SK-N-SH (cell line): ENCODE measurements at regions not wholly inside any gene's neighbourhood (a gene's known extent, or its start where the extent isn't known, plus 50 kb on each side); places are given as distances from the start of the nearest gene placed in this dataset.

ENCODE experiments used
- CTCF ChIA-PET: fragments of 300-600, 350-600 bp; formaldehyde crosslinking; extraction: SDS; loops from one replicate; lab custom pipeline; 2021; lab: Yijun Ruan, JAX
- POLR2A ChIA-PET: fragments of 350-600 bp; sonication (Branson Sonifier 250); formaldehyde crosslinking; extraction: SDS; loops from one replicate; lab custom pipeline; 2020; ENCODE audit warnings: antibody characterized with exemption, inconsistent platforms; lab: Yijun Ruan, JAX
- DNase-seq: peaks from one replicate; pipeline ENCODE4 v3.0.0; 2012
- H2AFZ ChIP-seq: fragments of 200-600 bp; sonication (generic); 2 replicates; pipeline ENCODE4 v1.8.1; 2016; ENCODE audit warnings: antibody characterized with exemption, mild to moderate bottlenecking, low read depth
- H3F3A ChIP-seq: fragments of 200-600 bp; sonication (generic); replicated peaks from 2 replicates; pipeline ENCODE3; 2016; ENCODE audit warnings: antibody characterized with exemption, mild to moderate bottlenecking; ENCODE audit not compliant: insufficient read depth
- H3K27ac ChIP-seq, 2 experiments: fragments of 200-500 bp in 1 of 2; fragments of 200-600 bp in 1 of 2; sonication (Bioruptor generic) in 1 of 2; sonication (generic), shearing (Covaris generic) in 1 of 2; 2 replicates each; pipeline versions ENCODE4 v1.5.1 to v1.6.1; 2014 to 2016; ENCODE audit warnings: low read depth in 2 of 2, inconsistent platforms in 1 of 2, low read length in 1 of 2, mild to moderate bottlenecking in 1 of 2, mixed read lengths in 1 of 2
- H3K27me3 ChIP-seq: fragments of 200-600 bp; sonication (generic), shearing (Covaris generic); 2 replicates; pipeline ENCODE4 v1.6.1; 2016; ENCODE audit warnings: mixed run types; ENCODE audit not compliant: insufficient read depth
- H3K36me3 ChIP-seq, 2 experiments: fragments of 200-500 bp in 1 of 2; fragments of 200-600 bp in 1 of 2; sonication (Bioruptor generic) in 1 of 2; sonication (generic) in 1 of 2; replicated peaks in 1 of 2; 2 replicates each; pipeline versions ENCODE3 to v1.5.1; 2014 to 2016; ENCODE audit warnings: low read length in 1 of 2, mild to moderate bottlenecking in 1 of 2; ENCODE audit not compliant: insufficient read depth in 2 of 2, control insufficient read depth in 1 of 2
- H3K4me1 ChIP-seq, 2 experiments: fragments of 200-500 bp in 1 of 2; fragments of 200-600 bp in 1 of 2; sonication (Bioruptor generic) in 1 of 2; sonication (generic), shearing (Covaris generic) in 1 of 2; 2 replicates each; pipeline versions ENCODE4 v1.5.1 to v1.6.1; 2014 to 2016; ENCODE audit warnings: low read depth in 1 of 2, low read length in 1 of 2, mixed run types in 1 of 2; ENCODE audit not compliant: insufficient read depth in 2 of 2, control insufficient read depth in 1 of 2
- H3K4me2 ChIP-seq: fragments of 200-600 bp; sonication (generic), shearing (Covaris generic); 2 replicates; pipeline ENCODE4 v1.6.1; 2017; ENCODE audit warnings: mixed run types
- H3K4me3 ChIP-seq, 2 experiments: fragments of 200-500 bp in 1 of 2; fragments of 200-600 bp in 1 of 2; sonication (Bioruptor generic) in 1 of 2; sonication (generic), shearing (Covaris generic) in 1 of 2; 2 replicates each; pipeline versions ENCODE4 v1.5.1 to v1.8.1; 2014 to 2016; ENCODE audit warnings: low read depth in 2 of 2, inconsistent platforms in 1 of 2, low read length in 1 of 2, mild to moderate bottlenecking in 1 of 2, mixed read lengths in 1 of 2, moderate library complexity in 1 of 2
- H3K79me2 ChIP-seq: fragments of 200-600 bp; sonication (generic); 2 replicates; pipeline ENCODE4 v1.8.1; 2017; ENCODE audit warnings: mild to moderate bottlenecking; ENCODE audit not compliant: insufficient read depth
- H3K9ac ChIP-seq: fragments of 200-600 bp; sonication (generic); 2 replicates; pipeline ENCODE4 v1.6.1; 2017; ENCODE audit warnings: mixed run types
- H3K9me2 ChIP-seq: fragments of 200-600 bp; sonication (generic); 2 replicates; pipeline ENCODE4 v1.6.1; 2017; ENCODE audit warnings: mixed run types
- H3K9me3 ChIP-seq: fragments of 200-600 bp; sonication (generic); 2 replicates; pipeline ENCODE4 v1.6.1; 2017; ENCODE audit warnings: mixed run types, mild to moderate bottlenecking, moderate library complexity
- H4K20me1 ChIP-seq: fragments of 200-600 bp; sonication (generic); 2 replicates; pipeline ENCODE4 v1.6.1; 2017; ENCODE audit warnings: mild to moderate bottlenecking, mixed run types; ENCODE audit not compliant: insufficient read depth
- CHD2 ChIP-seq: fragments of 150-350 bp; IDR thresholded peaks from 2 replicates; pipeline ENCODE4 v1.6.1; 2018; ENCODE audit warnings: low read length; ENCODE audit not compliant: partially characterized antibody
- ELF1 ChIP-seq: IDR thresholded peaks from 2 replicates; pipeline ENCODE4 v1.4.0; 2012
- EP300 ChIP-seq, 2 experiments: IDR thresholded peaks; 2 replicates each; pipeline versions ENCODE4 v1.4.0 to v1.6.1; 2012; ENCODE audit warnings: borderline replicate concordance in 1 of 2, low read depth in 1 of 2, low read length in 1 of 2
- EZH2phosphoT487 ChIP-seq: fragments of 200-600 bp; sonication (generic); IDR thresholded peaks from 2 replicates; pipeline ENCODE4 v1.6.1; 2017; ENCODE audit warnings: low read depth, mixed run types, mild to moderate bottlenecking, antibody characterized with exemption, moderate library complexity, borderline replicate concordance
- FOXJ3 ChIP-seq: sonication (generic); formaldehyde crosslinking; IDR thresholded peaks from 2 replicates; pipeline ENCODE4 v1.5.1; 2020; ENCODE audit warnings: mild to moderate bottlenecking, missing genetic modification reagents
- FOXM1 ChIP-seq: IDR thresholded peaks from 2 replicates; pipeline ENCODE4 v1.4.0; 2012; ENCODE audit warnings: low read depth, mild to moderate bottlenecking
- MEF2A ChIP-seq: IDR thresholded peaks from 2 replicates; pipeline ENCODE4 v1.4.0; 2012; ENCODE audit warnings: low read depth, borderline replicate concordance
- MXI1 ChIP-seq: IDR thresholded peaks from 2 replicates; pipeline ENCODE4 v1.6.1; 2012; ENCODE audit warnings: mild to moderate bottlenecking, low read depth, low read length, improper control_type of control experiment
- NRF1 ChIP-seq: IDR thresholded peaks from 2 replicates; pipeline ENCODE4 v1.6.1; 2012; ENCODE audit warnings: low read depth, mild to moderate bottlenecking, low read length
- RCOR1 ChIP-seq: fragments of 150-350 bp; IDR thresholded peaks from 2 replicates; pipeline ENCODE4 v1.6.1; 2017; ENCODE audit warnings: antibody characterized with exemption, low read length
- RFX5 ChIP-seq: IDR thresholded peaks from 2 replicates; pipeline ENCODE4 v1.6.1; 2012; ENCODE audit warnings: mild to moderate bottlenecking, improper control_type of control experiment, low read length
- RXRA ChIP-seq: IDR thresholded peaks from 2 replicates; pipeline ENCODE4 v1.4.0; 2012; ENCODE audit warnings: low read depth, mild to moderate bottlenecking, borderline replicate concordance
- SMC3 ChIP-seq: IDR thresholded peaks from 2 replicates; pipeline ENCODE4 v1.6.1; 2012; ENCODE audit warnings: low read depth, low read length, improper control_type of control experiment
- TAF1 ChIP-seq: IDR thresholded peaks from 2 replicates; pipeline ENCODE4 v1.6.1; 2012; ENCODE audit warnings: low read depth, mild to moderate bottlenecking, low read length, moderate library complexity, borderline replicate concordance
- TCF12 ChIP-seq: IDR thresholded peaks from 2 replicates; pipeline ENCODE4 v1.4.0; 2012
- WGBS: methylation state at CpG from one replicate; pipeline ENCODE4 v1.1.6; 2017; ENCODE audit warnings: low lambda C conversion rate; 5-methylcytosine and 5-hydroxymethylcytosine counted together
- TF ChIP-seq, protein P1 (sequence below): IDR thresholded peaks from 2 replicates; pipeline ENCODE4 v1.4.0; 2012; ENCODE audit warnings: low read depth, borderline replicate concordance
- TF ChIP-seq, protein P2 (sequence below): IDR thresholded peaks from 2 replicates; pipeline ENCODE4 v1.4.0; 2012; ENCODE audit warnings: low read depth, borderline replicate concordance
- TF ChIP-seq, protein P3 (sequence below): IDR thresholded peaks from 2 replicates; pipeline ENCODE4 v1.4.0; 2012; ENCODE audit warnings: low read depth

DNA sequence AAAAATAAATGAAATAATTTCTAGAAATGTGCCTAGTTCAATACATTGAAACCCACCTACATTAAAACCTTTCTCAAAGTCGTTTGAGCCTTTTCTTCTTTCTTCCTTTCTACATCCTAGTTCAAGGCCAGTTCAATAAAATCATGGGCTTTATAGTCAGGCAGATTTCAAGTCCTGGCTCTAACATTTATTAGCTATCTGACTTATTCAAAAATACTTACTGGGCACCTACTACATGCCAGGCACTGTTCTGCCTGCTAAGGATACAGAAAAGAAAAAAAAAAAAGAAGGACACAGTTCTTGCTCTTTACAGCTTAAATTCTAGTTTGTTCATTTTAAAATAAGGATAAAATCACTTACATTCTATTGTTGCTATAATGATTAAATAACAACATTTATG lies 134.2 kb upstream of the FGGY start:
- Histone ChIP-seq H3K79me2 (no peaks in the 10 kb centered on the region), H3K27ac (peak overlapping the region in 1 of 2 experiments; percentile 70; a peak in 1 of 4 replicates), H2AFZ (no peak overlapping the region), H3K9ac (no peak overlapping the region), H3K36me3 (no peaks in the 10 kb centered on the region), H3K4me1 (peaks cover 0 to 3% of the 10 kb centered on the region in 2 experiments; a peak in 1 of 4 replicates), H3F3A (peaks cover 10% of the 10 kb centered on the region), H3K9me2 (no peaks in the 10 kb centered on the region), H3K9me3 (no peaks in the 10 kb centered on the region), H3K4me3 (no peak overlapping the region), H4K20me1 (no peaks in the 10 kb centered on the region), H3K27me3 (no peaks in the 10 kb centered on the region), H3K4me2 (no peak overlapping the region)
- ChIA-PET POLR2A (no interaction called here), CTCF (no interaction called here)
- WGBS = 56% methylated on average over 1 of the region's 1 CpG
- TF ChIP-seq MXI1 (no peak), NRF1 (no peak), EZH2phosphoT487 (no peak), EP300 (IDR thresholded peaks at IDR 0.05; ENCODE audit: borderline replicate concordance in 1 of 2, low read depth in 1 of 2, low read length in 1 of 2) (no peak), ELF1 (no peak), RCOR1 (no peak), RXRA (no peak), FOXJ3 (CRISPR knock-in tag) (no peak), SMC3 (no peak), CHD2 (no peak), FOXM1 (no peak), TCF12 (no peak), TAF1 (no peak), MEF2A (no peak), RFX5 (no peak)
- TF ChIP-seq, protein P1, sequence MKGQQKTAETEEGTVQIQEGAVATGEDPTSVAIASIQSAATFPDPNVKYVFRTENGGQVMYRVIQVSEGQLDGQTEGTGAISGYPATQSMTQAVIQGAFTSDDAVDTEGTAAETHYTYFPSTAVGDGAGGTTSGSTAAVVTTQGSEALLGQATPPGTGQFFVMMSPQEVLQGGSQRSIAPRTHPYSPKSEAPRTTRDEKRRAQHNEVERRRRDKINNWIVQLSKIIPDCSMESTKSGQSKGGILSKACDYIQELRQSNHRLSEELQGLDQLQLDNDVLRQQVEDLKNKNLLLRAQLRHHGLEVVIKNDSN = no peak
- TF ChIP-seq, protein P2, sequence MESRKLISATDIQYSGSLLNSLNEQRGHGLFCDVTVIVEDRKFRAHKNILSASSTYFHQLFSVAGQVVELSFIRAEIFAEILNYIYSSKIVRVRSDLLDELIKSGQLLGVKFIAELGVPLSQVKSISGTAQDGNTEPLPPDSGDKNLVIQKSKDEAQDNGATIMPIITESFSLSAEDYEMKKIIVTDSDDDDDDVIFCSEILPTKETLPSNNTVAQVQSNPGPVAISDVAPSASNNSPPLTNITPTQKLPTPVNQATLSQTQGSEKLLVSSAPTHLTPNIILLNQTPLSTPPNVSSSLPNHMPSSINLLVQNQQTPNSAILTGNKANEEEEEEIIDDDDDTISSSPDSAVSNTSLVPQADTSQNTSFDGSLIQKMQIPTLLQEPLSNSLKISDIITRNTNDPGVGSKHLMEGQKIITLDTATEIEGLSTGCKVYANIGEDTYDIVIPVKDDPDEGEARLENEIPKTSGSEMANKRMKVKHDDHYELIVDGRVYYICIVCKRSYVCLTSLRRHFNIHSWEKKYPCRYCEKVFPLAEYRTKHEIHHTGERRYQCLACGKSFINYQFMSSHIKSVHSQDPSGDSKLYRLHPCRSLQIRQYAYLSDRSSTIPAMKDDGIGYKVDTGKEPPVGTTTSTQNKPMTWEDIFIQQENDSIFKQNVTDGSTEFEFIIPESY = no peak
- TF ChIP-seq, protein P3, sequence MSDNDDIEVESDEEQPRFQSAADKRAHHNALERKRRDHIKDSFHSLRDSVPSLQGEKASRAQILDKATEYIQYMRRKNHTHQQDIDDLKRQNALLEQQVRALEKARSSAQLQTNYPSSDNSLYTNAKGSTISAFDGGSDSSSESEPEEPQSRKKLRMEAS = no peak
- no peak for DNase-seq
